Loucy (cell line): ENCODE measurements at regions not wholly inside any gene's neighbourhood (a gene's known extent, or its start where the extent isn't known, plus 50 kb on each side); places are given as distances from the start of the nearest gene placed in this dataset.

Experiments
- H2AFZ ChIP-seq: fragments of 200-600 bp; sonication (generic); 2 replicates; pipeline ENCODE4 v1.6.0; 2016; ENCODE audit warnings: antibody characterized with exemption, mild to moderate bottlenecking, low read length, moderate library complexity
- H3F3A ChIP-seq: fragments of 200-600 bp; 2 replicates; pipeline ENCODE4 v1.6.0; 2016; ENCODE audit warnings: antibody characterized with exemption, low read depth, mild to moderate bottlenecking
- H3K27me3 ChIP-seq: fragments of 200-600 bp; sonication (generic); 2 replicates; pipeline ENCODE4 v1.6.1; 2014; ENCODE audit warnings: low read length, mild to moderate bottlenecking; ENCODE audit not compliant: insufficient read depth, poor library complexity, severe bottlenecking
- H3K36me3 ChIP-seq: fragments of 200-600 bp; sonication (generic); 2 replicates; pipeline ENCODE4 v1.6.1; 2016; ENCODE audit warnings: low read length; ENCODE audit not compliant: insufficient read depth
- H3K4me1 ChIP-seq: fragments of 200-600 bp; sonication (generic); 2 replicates; pipeline ENCODE4 v1.5.1; 2014; ENCODE audit warnings: low read length, mild to moderate bottlenecking; ENCODE audit not compliant: insufficient read depth, poor library complexity, severe bottlenecking
- H3K4me2 ChIP-seq: fragments of 200-600 bp; sonication (generic); 2 replicates; pipeline ENCODE4 v1.6.0; 2014; ENCODE audit warnings: antibody characterized with exemption, low read length, low read depth, mild to moderate bottlenecking; ENCODE audit not compliant: poor library complexity, severe bottlenecking
- H3K4me3 ChIP-seq: fragments of 200-600 bp; sonication (generic); 2 replicates; pipeline ENCODE4 v1.5.1; 2014; ENCODE audit warnings: low read length, mild to moderate bottlenecking, mixed read lengths; ENCODE audit not compliant: poor library complexity, severe bottlenecking
- H3K79me2 ChIP-seq: fragments of 200-600 bp; sonication (generic); 2 replicates; pipeline ENCODE4 v1.6.1; 2014; ENCODE audit warnings: low read length; ENCODE audit not compliant: insufficient read depth
- H3K9ac ChIP-seq: fragments of 200-600 bp; sonication (generic); 2 replicates; pipeline ENCODE4 v1.6.0; 2014; ENCODE audit warnings: mild to moderate bottlenecking, low read depth, low read length, moderate library complexity; ENCODE audit not compliant: poor library complexity, severe bottlenecking
- H3K9me2 ChIP-seq: fragments of 200-600 bp; sonication (generic); replicated peaks from 2 replicates; pipeline ENCODE4 v1.6.1; 2016; ENCODE audit warnings: low read depth, low read length, mixed read lengths
- H3K9me3 ChIP-seq: fragments of 200-600 bp; sonication (generic); 2 replicates; pipeline ENCODE4 v1.6.1; 2014; ENCODE audit warnings: mild to moderate bottlenecking, antibody characterized with exemption, low read length, low read depth; ENCODE audit not compliant: insufficient read depth
- H4K20me1 ChIP-seq: fragments of 200-600 bp; sonication (generic); 2 replicates; pipeline ENCODE4 v1.6.0; 2014; ENCODE audit warnings: antibody characterized with exemption, low read length, mild to moderate bottlenecking; ENCODE audit not compliant: insufficient read depth, poor library complexity, severe bottlenecking
- EZH2phosphoT487 ChIP-seq: fragments of 200-600 bp; IDR thresholded peaks from 2 replicates; pipeline ENCODE4 v1.6.1; 2018; ENCODE audit warnings: antibody characterized with exemption, mild to moderate bottlenecking, moderate library complexity, borderline replicate concordance
- TF ChIP-seq, protein P1 (sequence below): fragments of 200-600 bp; sonication (generic); conservative IDR thresholded peaks from 2 replicates; pipeline ENCODE4 v1.5.1; 2014; ENCODE audit warnings: mild to moderate bottlenecking, antibody characterized with exemption, low read length

DNA sequence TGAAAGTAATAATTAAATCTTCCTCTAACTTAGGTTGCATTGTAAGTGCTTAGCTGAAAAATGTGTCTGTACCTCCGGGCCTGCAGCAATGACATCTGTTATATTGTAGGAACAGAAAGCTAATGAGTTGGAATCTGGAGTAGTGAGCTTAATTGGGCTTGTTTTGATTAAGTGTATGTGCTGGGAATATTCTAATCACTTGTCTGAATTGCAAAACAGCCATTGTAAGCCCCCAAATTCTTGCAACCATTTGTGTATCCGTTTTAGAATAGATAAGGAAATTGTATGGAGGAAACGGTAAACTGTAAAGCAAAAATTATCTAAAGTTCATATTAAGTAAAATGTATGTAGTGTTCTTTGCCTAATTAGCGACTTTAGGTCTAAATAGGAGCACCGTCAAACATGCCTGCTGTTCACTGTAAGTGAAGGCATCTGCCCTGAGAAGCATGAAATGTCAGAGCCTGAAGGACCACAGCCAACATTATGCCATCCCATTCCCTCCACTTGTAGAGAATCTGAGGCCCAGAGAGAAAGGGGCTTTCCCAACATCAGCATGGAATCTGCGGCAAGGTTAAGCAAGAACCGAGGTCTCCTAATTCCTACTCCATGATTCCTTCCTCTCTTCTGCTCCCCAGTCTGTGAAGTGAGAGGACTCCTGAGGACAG lies 466.4 kb downstream of the TDRD15 start:
- TF ChIP-seq EZH2phosphoT487 = no peak
- TF ChIP-seq, protein P1, sequence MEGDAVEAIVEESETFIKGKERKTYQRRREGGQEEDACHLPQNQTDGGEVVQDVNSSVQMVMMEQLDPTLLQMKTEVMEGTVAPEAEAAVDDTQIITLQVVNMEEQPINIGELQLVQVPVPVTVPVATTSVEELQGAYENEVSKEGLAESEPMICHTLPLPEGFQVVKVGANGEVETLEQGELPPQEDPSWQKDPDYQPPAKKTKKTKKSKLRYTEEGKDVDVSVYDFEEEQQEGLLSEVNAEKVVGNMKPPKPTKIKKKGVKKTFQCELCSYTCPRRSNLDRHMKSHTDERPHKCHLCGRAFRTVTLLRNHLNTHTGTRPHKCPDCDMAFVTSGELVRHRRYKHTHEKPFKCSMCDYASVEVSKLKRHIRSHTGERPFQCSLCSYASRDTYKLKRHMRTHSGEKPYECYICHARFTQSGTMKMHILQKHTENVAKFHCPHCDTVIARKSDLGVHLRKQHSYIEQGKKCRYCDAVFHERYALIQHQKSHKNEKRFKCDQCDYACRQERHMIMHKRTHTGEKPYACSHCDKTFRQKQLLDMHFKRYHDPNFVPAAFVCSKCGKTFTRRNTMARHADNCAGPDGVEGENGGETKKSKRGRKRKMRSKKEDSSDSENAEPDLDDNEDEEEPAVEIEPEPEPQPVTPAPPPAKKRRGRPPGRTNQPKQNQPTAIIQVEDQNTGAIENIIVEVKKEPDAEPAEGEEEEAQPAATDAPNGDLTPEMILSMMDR = no peak
- no peaks in the 10 kb centered on the region for H3K9me3 ChIP-seq

GRCh38 chr2:21591926-21592325 lies 468.2 kb downstream of the TDRD15 start:
- no peaks in the 10 kb centered on the region for H3K79me2 ChIP-seq
- no peaks in the 10 kb centered on the region for H3K9me2 ChIP-seq
- no peaks in the 10 kb centered on the region for H3K4me1 ChIP-seq
- no peaks in the 10 kb centered on the region for H3K36me3 ChIP-seq
- no peak for TF ChIP-seq EZH2phosphoT487
- TF ChIP-seq, protein P1 = no peak
- H3K4me3 ChIP-seq = no peak overlapping the region
- no peaks in the 10 kb centered on the region for H3K27me3 ChIP-seq
- H2AFZ ChIP-seq = no peak overlapping the region
- no peaks in the 10 kb centered on the region for H3K9me3 ChIP-seq
- no peaks in the 10 kb centered on the region for H4K20me1 ChIP-seq
- no peaks in the 10 kb centered on the region for H3F3A ChIP-seq
- no peak overlapping the region for H3K9ac ChIP-seq
- no peak overlapping the region for H3K4me2 ChIP-seq

More for the DNA sequence above, 466.4 kb downstream of the TDRD15 start:
- no peaks in the 10 kb centered on the region for H3F3A ChIP-seq
- H3K4me3 ChIP-seq = no peak overlapping the region
- H3K36me3 ChIP-seq = no peaks in the 10 kb centered on the region
- no peaks in the 10 kb centered on the region for H3K27me3 ChIP-seq
- no peaks in the 10 kb centered on the region for H3K9me2 ChIP-seq
- no peak overlapping the region for H3K4me2 ChIP-seq
- no peaks in the 10 kb centered on the region for H3K79me2 ChIP-seq
- no peaks in the 10 kb centered on the region for H3K4me1 ChIP-seq
- H2AFZ ChIP-seq = no peak overlapping the region
- no peak overlapping the region for H3K9ac ChIP-seq
- H4K20me1 ChIP-seq = no peaks in the 10 kb centered on the region

- Histone ChIP-seq H3K79me2 (no peaks in the 10 kb centered on the region), H3K27me3 (no peaks in the 10 kb centered on the region), H3K4me3 (no peak overlapping the region), H4K20me1 (no peaks in the 10 kb centered on the region), H3K9me2 (no peaks in the 10 kb centered on the region), H3K4me2 (no peak overlapping the region), H3K9ac (no peak overlapping the region), H3K4me1 (no peaks in the 10 kb centered on the region), H3F3A (no peaks in the 10 kb centered on the region), H3K36me3 (no peaks in the 10 kb centered on the region), H3K9me3 (no peaks in the 10 kb centered on the region), H2AFZ (no peak overlapping the region)
- no peak for TF ChIP-seq EZH2phosphoT487
- TF ChIP-seq, protein P1 = no peak
Observed at GRCh38 chr2:21599417-21599816, 475.6 kb downstream of the TDRD15 start.
